IMR-90 (cell line): ENCODE measurements at regions not wholly inside any gene's neighbourhood (a gene's known extent, or its start where the extent isn't known, plus 50 kb on each side); places are given as distances from the start of the nearest gene placed in this dataset.

ENCODE experiments used
- ATAC-seq: fragments of 200-7000 bp; cut with Tn5 transposase; 2 replicates; pipeline ENCODE4 v1.9.1; 2020; ENCODE audit warnings: low read depth, mild to moderate bottlenecking, moderate library complexity
- BruUV-seq: library from RNA; stranded (reverse); fragments of 400-500 nt; replicated peaks from 2 replicates; lab custom pipeline; 2021; lab: Mats Ljungman, UMichigan
- CTCF ChIA-PET: fragments of 300-600 bp; formaldehyde crosslinking; extraction: SDS; loops from one replicate; lab custom pipeline; 2021; ENCODE audit warnings: antibody characterized with exemption; lab: Yijun Ruan, JAX
- POLR2A ChIA-PET: fragments of 300-600 bp; sonication (Branson Sonifier 250); formaldehyde crosslinking; loops from one replicate; lab custom pipeline; 2022; ENCODE audit warnings: antibody characterized with exemption; ENCODE audit not compliant: unreplicated experiment; lab: Charles Lee
- DNase-seq: peaks from one replicate; pipeline ENCODE4 v3.0.0; 2013
- H2AFZ ChIP-seq: replicated peaks from 2 replicates; pipeline ENCODE3; 2013; ENCODE audit warnings: low read length, mild to moderate bottlenecking; ENCODE audit not compliant: poor library complexity
- H2AK5ac ChIP-seq: 2 replicates; pipeline ENCODE4 v1.6.1; 2013; ENCODE audit warnings: low read depth, low read length, inconsistent platforms
- H2AK9ac ChIP-seq: replicated peaks from 2 replicates; pipeline ENCODE3; 2013; ENCODE audit warnings: mild to moderate bottlenecking, low read depth, low read length, moderate library complexity; ENCODE audit not compliant: poor library complexity
- H2BK120ac ChIP-seq: 2 replicates; pipeline ENCODE4 v1.6.1; 2013; ENCODE audit warnings: low read depth, low read length, inconsistent platforms
- H2BK15ac ChIP-seq: 3 replicates; pipeline ENCODE4 v1.6.1; 2013; ENCODE audit warnings: low read depth, low read length, inconsistent platforms
- H2BK20ac ChIP-seq: 2 replicates; pipeline ENCODE4 v1.6.1; 2013; ENCODE audit warnings: low read depth, mild to moderate bottlenecking, inconsistent platforms, low read length, moderate library complexity
- H2BK5ac ChIP-seq: 2 replicates; pipeline ENCODE4 v1.6.1; 2013; ENCODE audit warnings: mild to moderate bottlenecking, low read depth, low read length, inconsistent platforms; ENCODE audit not compliant: poor library complexity, severe bottlenecking
- H3K14ac ChIP-seq: replicated peaks from 2 replicates; pipeline ENCODE4 v1.6.1; 2013; ENCODE audit warnings: low read depth, low read length, inconsistent platforms
- H3K18ac ChIP-seq: 2 replicates; pipeline ENCODE4 v1.6.1; 2013; ENCODE audit warnings: low read depth, low read length, control low read depth
- H3K23ac ChIP-seq: 2 replicates; pipeline ENCODE4 v1.6.1; 2013; ENCODE audit warnings: low read depth, low read length, inconsistent platforms
- H3K27ac ChIP-seq: 2 replicates; pipeline ENCODE4 v1.5.1; 2013; ENCODE audit warnings: mild to moderate bottlenecking, control low read depth, low read length; ENCODE audit not compliant: insufficient read depth
- H3K27me3 ChIP-seq: 2 replicates; pipeline ENCODE4 v1.6.1; 2013; ENCODE audit warnings: low read length; ENCODE audit not compliant: control insufficient read depth, insufficient read depth
- H3K36me3 ChIP-seq: 2 replicates; pipeline ENCODE4 v1.6.1; 2013; ENCODE audit warnings: low read length, mixed read lengths; ENCODE audit not compliant: control insufficient read depth, insufficient read depth
- H3K4ac ChIP-seq: 2 replicates; pipeline ENCODE4 v1.6.1; 2013; ENCODE audit warnings: low read depth, low read length, inconsistent platforms
- H3K4me1 ChIP-seq: 2 replicates; pipeline ENCODE4 v1.6.1; 2013; ENCODE audit warnings: low read length, mixed read lengths; ENCODE audit not compliant: control insufficient read depth, insufficient read depth
- H3K4me2 ChIP-seq: 2 replicates; pipeline ENCODE4 v1.6.1; 2013; ENCODE audit warnings: low read depth, mild to moderate bottlenecking, control low read depth, low read length, moderate library complexity
- H3K4me3 ChIP-seq: 2 replicates; pipeline ENCODE4 v1.5.1; 2013; ENCODE audit warnings: low read depth, mild to moderate bottlenecking, control low read depth, low read length, moderate library complexity; ENCODE audit not compliant: insufficient read depth
- H3K56ac ChIP-seq: 2 replicates; pipeline ENCODE4 v1.6.1; 2013; ENCODE audit warnings: low read length, inconsistent platforms; ENCODE audit not compliant: insufficient read depth; ENCODE audit errors: extremely low read depth
- H3K79me1 ChIP-seq, 2 experiments: 2 replicates each; pipeline ENCODE4 v1.6.1; 2013; ENCODE audit warnings: low read length in 2 of 2, inconsistent platforms in 1 of 2, low read depth in 1 of 2
- H3K9ac ChIP-seq: 2 replicates; pipeline ENCODE4 v1.6.1; 2013; ENCODE audit warnings: low read depth, low read length, control low read depth
- H3K9me1 ChIP-seq: 2 replicates; pipeline ENCODE4 v1.6.1; 2013; ENCODE audit warnings: low read length, inconsistent platforms; ENCODE audit not compliant: insufficient read depth
- H3K9me3 ChIP-seq: 2 replicates; pipeline ENCODE4 v1.6.1; 2013; ENCODE audit warnings: low read length; ENCODE audit not compliant: control insufficient read depth, insufficient read depth
- H4K20me1 ChIP-seq: 2 replicates; pipeline ENCODE4 v1.6.1; 2013; ENCODE audit warnings: low read length, inconsistent platforms; ENCODE audit not compliant: insufficient read depth
- H4K5ac ChIP-seq: 2 replicates; pipeline ENCODE4 v1.6.1; 2013; ENCODE audit warnings: mild to moderate bottlenecking, low read depth, low read length, control low read depth
- H4K8ac ChIP-seq, 2 experiments: 2 replicates each; pipeline ENCODE4 v1.6.1; 2013; ENCODE audit warnings: low read depth in 2 of 2, low read length in 2 of 2, control low read depth in 1 of 2, inconsistent platforms in 1 of 2
- H4K91ac ChIP-seq: 2 replicates; pipeline ENCODE4 v1.6.1; 2013; ENCODE audit warnings: low read depth, low read length, inconsistent platforms; ENCODE audit not compliant: insufficient read depth
- MAFK ChIP-seq: IDR thresholded peaks from 2 replicates; pipeline ENCODE4 v1.6.1; 2012; ENCODE audit warnings: low read depth, low read length, improper control_type of control experiment
- MXI1 ChIP-seq: IDR thresholded peaks from 2 replicates; pipeline ENCODE4 v1.6.1; 2012; ENCODE audit warnings: low read depth, mild to moderate bottlenecking, low read length, moderate library complexity, borderline replicate concordance
- WGBS, 2 experiments: methylation state at CpG; one replicate each; pipeline versions ENCODE4 v1.1.5 to v1.1.7; 2013; ENCODE audit warnings: missing lambda C conversion rate in 2 of 2; ENCODE audit not compliant: insufficient read length in 1 of 2; ENCODE audit errors: extremely low coverage in 2 of 2; 5-methylcytosine and 5-hydroxymethylcytosine counted together
- dilution Hi-C: fragments of 300-500 bp; cut with HindIII; formaldehyde crosslinking; loops from one replicate; pipeline ENCODE4 v1.14.3; 2018; ENCODE audit warnings: low sequenced_read_pairs; ENCODE audit not compliant: unreplicated experiment
- in situ Hi-C: fragments of 300-500 bp; cut with MboI; formaldehyde crosslinking; loops from 3 replicates; pipeline ENCODE4 v1.14.3; 2019; ENCODE audit warnings: low sequenced_read_pairs, inconsistent platforms, mixed read lengths
- intact Hi-C: fragments of 100-400 bp; cut with micrococcal nuclease; formaldehyde crosslinking; loops from 2 replicates; pipeline ENCODE4 v1.10.0; 2022

DNA sequence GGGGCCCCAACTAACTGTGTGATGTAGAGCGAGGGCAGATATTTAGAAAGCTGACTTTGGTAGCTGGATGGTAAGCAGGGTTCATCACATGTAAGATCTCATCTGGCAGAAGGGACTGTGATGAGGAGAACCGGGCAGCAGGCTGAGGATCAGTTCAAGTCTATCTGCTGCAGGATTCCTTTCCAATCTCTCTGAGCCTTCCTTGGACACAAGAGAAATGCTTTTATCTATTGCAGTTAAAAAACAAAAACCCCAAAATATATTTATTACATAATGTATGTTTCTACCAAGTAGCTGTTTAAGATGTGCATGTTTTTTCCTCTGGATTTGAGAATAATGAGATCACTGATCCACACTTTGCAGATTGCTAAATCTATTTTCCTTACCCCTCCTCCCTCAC, 411.5 kb downstream of the RAP2B start:
- Histone ChIP-seq H3K14ac (no peak overlapping the region), H3K4ac (no peak overlapping the region), H2BK15ac (no peak overlapping the region), H3K56ac (no peak overlapping the region), H4K20me1 (no peaks in the 10 kb centered on the region), H3K79me1 (no peaks in the 10 kb centered on the region), H2BK5ac (no peak overlapping the region), H3K36me3 (no peaks in the 10 kb centered on the region), H4K91ac (no peak overlapping the region), H2AK5ac (no peak overlapping the region), H2AFZ (no peak overlapping the region), H2BK120ac (no peak overlapping the region), H3K9ac (no peak overlapping the region), H2BK20ac (no peak overlapping the region), H3K9me3 (no peaks in the 10 kb centered on the region), H3K9me1 (no peaks in the 10 kb centered on the region), H4K8ac (no peak overlapping the region), H4K5ac (no peak overlapping the region), H3K18ac (no peak overlapping the region), H3K4me3 (no peak overlapping the region), H3K27me3 (peaks cover 2% of the 10 kb centered on the region; the same call in 1 of the 2 replicates), H3K4me2 (no peak overlapping the region), H3K23ac (no peak overlapping the region), H3K4me1 (no peaks in the 10 kb centered on the region), H3K27ac (no peak overlapping the region), H2AK9ac (no peak overlapping the region)
- no peak for TF ChIP-seq MXI1
- TF ChIP-seq MAFK = no peak
- DNase-seq (no peak), ATAC-seq (no peak)
- ChIA-PET POLR2A (no interaction called here), CTCF (no interaction called here)
- no TSS peak for BruUV-seq
- in situ Hi-C loops (no loop called here), intact Hi-C loops (no loop called here), dilution Hi-C loops (no loop called here)
- WGBS, 2 experiments = no CpG with 5 or more reads among the region's 2 CpGs
